ENCODE measurements at regions not wholly inside any gene's neighbourhood (a gene's known extent, or its start where the extent isn't known, plus 50 kb on each side); places are given as distances from the start of the nearest gene placed in this dataset.
A peak's percentile ranks its signal among the peaks of the same experiment; 100 is the strongest.

GRCh38 chr4:151887816-151888180 is 127.0 kb upstream of the GATB start:
- no peak for DNase-seq (ENCODE audit: low read depth)

DNA sequence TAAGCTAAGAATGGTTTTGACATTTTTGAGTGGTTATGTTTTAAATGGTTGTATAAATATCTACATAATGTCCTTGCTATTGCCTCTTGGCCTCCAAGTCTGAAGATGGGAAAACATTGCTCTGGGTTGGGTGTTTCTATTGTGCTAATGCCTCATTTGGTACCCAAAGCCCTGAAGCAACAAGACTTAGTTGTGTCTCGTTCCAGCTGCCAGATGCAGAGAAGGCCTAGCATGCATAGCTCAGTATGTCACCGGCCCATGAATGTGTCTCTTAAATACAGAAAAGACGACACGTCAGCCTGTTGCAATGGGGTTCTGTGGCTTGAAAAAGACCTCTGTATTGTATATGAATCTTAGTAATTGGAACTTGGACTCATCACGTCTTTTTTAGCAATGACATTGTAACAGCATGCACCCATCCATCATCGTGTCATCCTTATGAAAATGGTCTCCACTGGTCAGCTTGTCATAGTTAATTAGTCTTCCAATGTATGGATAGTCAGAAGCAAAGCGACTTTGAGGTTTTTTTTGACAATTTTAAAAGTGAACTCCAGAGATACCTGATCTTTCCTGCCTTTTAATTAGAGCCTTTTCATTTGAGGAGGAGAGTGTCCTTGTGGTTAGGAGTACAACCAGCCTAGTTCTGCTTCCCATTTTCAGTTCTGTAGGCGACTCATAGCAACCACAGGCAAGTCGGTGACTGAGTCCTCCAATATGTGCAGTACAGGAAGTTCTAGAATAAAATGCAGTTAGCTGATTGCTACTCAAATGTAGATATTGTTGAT is 126.4 kb upstream of the GATB start:
- peak; percentile 22 for DNase-seq (ENCODE audit: low read depth)

DNA sequence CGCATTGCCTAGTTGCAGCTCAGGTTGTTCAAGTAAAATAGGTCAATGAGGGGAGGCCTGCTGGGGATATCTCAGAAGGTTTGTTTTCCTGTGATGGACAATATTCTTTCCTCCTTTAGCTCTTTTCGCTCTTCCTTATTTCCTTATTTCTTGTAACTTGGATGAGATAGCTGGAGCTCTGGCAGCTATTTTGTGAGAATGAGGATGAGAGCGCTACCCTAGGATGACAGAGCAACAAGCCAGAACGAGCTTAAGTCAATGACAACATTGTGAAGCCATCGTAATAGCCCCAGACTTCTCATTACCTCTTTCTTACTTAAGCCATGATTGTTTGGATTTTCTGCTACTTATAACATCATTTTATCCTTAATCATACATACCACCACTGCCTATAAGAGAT is 124.3 kb upstream of the GATB start:
- no peak for DNase-seq (ENCODE audit: low read depth)

DNA sequence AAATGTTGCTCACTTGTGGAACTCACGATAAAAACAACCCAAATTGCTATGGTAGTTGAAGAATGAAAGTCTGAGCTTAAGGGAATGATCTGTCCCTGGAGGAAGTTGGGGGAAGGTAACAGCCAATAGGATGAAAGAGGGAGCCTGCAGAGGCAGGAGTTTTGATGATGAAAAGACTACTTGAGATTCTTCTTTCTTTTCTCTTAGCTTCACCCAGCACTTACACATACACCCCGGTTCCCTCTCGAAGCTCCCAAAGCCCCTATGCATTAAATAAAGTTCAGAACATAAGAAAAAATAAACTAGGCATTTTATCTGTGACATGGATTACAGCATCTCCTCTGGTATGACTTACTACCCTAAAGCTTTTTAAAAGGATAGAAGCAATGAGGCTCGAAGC is 122.9 kb upstream of the GATB start:
- no peak for DNase-seq (ENCODE audit: low read depth)

DNA sequence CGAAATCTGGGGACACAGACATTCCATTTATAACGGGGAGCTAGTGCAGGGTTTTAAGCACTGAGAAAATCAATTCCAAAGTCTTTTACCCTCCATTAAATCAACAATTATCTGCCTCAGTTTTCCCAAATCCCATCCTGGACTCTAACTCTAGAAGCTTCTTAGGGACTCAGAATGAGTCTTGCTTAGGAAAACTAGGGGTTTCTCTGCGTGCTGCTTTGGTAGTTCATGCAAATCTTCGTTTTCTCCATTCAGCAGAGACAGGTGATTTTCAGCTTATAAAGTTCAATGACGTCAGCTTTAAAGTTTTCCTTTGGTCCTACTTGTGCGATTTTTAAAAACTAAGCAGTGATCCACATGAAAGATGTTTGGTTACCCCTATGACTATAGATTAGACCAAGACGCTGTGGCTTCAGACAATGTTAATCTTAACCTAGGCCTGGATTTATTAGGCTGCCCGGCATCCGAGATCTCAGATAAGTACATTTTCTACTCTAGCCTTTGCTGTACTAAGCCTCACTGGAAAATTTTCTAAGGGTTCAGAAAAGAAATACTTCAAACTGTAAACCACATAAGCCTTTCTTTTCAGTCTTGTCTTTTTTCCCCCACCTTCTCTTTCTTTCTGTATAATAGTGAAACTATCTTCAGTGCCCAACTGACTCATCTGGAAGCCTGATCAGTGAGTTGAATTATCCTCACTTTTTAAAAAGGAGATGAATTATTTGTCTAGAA is 121.4 kb upstream of the GATB start:
- no peak for DNase-seq (ENCODE audit: low read depth)

- DNase-seq (ENCODE audit: low read depth): no peak
Measured at GRCh38 chr4:151879705-151880445, 119.1 kb upstream of the GATB start.

GRCh38 chr4:151876381-151876988 is 115.7 kb upstream of the GATB start:
- DNase-seq (ENCODE audit: low read depth): no peak

- no peak for DNase-seq (ENCODE audit: low read depth)
Measured at GRCh38 chr4:151874328-151874727, 113.5 kb upstream of the GATB start.

- no peak for DNase-seq (ENCODE audit: low read depth)
Measured at GRCh38 chr4:151866592-151866918, 105.7 kb upstream of the GATB start.

- no peak for DNase-seq (ENCODE audit: low read depth)
Measured at GRCh38 chr4:151865744-151866591, 105.2 kb upstream of the GATB start.

- no peak for DNase-seq (ENCODE audit: low read depth)
Measured at GRCh38 chr4:151865312-151865711, 104.5 kb upstream of the GATB start.

DNA sequence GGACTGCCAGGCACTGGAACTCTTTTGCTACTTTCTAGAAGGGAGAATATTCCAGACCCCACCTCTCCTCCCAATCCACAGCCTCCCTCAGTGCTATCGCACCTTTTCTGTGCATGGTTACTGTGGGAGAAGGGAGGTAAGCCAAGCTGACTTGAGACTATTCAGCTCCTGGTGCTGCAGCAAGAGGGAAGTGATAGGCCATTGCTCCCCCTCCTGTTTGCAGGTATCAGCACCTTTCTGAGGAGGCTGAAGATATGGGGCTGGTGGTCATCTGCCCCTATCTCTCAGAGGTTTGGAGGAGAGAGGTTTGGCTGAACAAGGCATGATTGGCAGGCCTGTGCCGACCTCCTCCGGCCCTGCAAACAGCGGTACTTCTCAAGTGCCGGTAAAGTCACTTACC is 103.3 kb upstream of the GATB start:
- no peak for DNase-seq (ENCODE audit: low read depth)

DNA sequence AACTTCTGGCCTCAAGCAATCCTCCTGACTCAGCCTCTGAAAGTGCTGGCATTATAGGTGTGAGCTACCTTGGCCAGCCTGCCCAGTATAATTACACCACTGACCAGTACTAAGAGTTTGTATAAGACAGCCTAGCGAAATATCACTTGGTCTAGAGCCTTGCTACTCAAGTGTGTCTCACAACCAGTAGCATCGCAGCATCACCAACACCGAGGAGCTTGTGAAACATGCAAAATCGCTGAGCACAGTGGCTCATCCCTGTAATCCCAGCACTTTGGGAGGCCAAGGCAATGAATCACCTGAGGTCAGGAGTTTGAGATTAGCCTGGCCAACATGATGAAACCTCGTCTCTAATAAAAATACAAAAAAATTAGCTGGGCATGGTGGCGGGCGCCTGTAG is 102.0 kb upstream of the GATB start:
- DNase-seq (ENCODE audit: low read depth): peak; percentile 12

DNA sequence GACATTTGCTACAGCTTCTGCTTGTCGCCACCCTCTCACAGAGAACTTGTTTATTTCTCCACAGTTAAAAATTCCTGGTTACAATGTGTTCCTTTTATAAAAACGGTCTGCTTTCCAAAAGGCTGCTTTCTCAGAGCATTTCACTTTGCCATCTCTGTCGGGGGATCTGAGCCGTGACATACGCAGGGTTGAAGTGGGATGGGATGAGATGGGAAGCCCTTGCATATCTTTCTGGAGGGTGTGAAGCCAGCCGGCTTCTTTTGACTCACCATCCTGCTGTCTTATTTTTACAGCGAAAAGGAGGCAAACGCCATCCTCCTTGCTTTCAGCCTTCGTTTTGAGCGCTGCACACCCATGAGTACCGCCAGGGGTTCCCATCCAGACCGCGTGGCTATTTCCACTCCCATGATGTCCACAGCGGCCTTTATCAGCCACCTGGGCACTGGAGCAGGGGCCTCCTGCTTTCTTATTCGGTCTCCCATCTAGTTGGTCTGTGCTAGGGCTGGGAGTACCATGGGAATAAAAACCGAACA is 99.8 kb upstream of the GATB start:
- no peak for DNase-seq (ENCODE audit: low read depth)

- no peak for DNase-seq (ENCODE audit: low read depth)
Measured at GRCh38 chr4:151859641-151860040, 98.8 kb upstream of the GATB start.

DNA sequence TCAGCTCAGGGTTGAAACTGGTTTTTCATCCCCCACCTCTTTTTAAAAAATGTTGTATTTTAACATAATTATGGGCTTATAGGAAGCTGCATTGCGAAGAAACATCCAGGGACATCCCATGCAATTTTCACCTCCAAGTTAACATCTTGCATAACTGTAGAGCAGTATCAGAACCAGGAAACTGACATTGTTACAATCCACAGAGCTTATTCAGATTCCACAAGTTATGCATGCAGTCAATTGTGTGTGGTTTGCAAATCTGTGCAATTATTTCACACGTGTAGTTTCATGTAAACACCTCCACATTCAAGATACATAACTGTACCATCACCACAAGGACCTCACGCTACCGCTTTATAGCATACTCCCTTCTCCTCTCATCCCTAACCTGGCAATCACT is 97.5 kb upstream of the GATB start:
- no peak for DNase-seq (ENCODE audit: low read depth)

GRCh38 chr4:151857368-151857767 is 96.6 kb upstream of the GATB start:
- no peak for DNase-seq (ENCODE audit: low read depth)

DNA sequence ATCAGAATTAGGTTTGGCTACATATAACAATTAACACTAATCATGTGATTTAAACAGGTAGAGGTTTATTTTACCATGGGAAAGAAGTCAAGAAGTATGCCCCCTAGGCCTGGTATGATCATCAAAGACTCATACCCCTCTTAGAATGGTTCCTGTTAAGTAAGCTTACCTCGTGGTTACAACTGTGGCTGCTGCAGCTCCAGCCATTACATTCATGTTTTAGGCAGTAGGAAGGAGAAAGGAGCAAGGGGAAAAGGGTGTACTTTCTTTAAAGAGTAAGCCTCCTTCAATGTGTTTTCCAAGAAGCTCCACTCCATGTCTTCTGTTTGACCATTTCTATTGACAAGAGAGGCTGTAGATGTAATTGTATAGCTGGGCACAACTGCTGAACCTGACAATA is 94.9 kb upstream of the GATB start:
- no peak for DNase-seq (ENCODE audit: low read depth)

- no peak for DNase-seq (ENCODE audit: low read depth)
Measured at GRCh38 chr4:151854731-151855130, 93.9 kb upstream of the GATB start.

DNA sequence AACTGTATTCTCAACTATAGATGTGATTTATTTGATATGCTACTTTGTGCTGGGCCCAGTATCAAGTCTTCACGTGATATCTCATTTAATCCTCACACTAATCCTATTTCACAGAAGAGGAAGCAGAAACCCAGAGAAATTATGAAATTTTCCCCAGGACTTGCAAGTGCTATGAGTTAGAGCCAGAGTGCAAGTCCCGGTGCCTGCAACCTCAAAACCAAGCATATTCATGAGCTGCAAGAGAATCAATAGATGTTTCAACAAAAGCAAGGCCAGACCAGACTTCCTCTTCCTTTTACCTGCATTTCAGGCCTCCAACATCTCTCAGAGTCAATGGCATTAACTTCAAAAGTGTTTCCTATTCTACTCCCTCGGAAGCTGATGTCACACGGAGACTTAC is 92.2 kb upstream of the GATB start:
- no peak for DNase-seq (ENCODE audit: low read depth)

DNA sequence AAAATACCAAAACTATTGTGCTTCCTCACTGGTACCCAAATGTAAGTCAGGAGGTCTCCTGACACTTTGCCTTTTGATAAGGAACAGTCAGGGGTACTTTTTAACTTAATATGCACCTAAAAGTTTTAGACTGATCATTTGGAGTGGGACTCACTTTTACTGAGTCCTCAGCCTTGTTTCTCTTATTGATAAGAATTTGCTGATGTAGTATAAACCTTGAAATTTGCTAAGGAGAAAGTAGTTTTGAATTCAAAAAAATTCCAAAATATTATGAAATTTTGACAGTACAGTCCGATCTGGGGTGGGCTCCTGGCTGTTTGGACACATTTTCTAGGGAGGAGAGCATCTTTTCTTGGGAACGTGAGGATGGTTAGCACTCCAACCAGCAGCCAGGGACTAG is 91.4 kb upstream of the GATB start:
- no peak for DNase-seq (ENCODE audit: low read depth)

DNA sequence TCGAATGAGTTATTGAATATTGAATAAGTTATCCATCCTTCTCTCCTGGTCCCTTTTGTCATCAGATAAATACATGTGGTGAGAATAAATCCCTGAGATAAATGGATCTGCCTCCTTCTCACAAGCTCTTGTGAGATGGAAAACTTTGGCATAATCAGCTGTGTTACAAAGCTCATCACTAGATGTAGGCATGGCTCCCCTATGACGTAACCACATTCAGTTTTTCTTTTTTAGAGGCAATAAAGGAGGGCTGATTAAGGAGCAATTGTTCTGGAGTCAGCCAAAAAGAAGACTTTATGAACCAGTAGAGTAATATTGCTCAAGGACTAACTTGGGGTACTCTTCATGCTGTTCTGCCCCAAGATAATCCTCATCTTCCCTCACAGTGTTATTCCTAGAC is 90.5 kb upstream of the GATB start:
- DNase-seq (ENCODE audit: low read depth): no peak
